Trophoblast cell (in vitro differentiated cells and primary cell): ENCODE measurements at regions not wholly inside any gene's neighbourhood (a gene's known extent, or its start where the extent isn't known, plus 50 kb on each side); places are given as distances from the start of the nearest gene placed in this dataset.

Experiments used
- DNase-seq, 2 donors: peaks; one replicate each; pipeline ENCODE4 v3.0.0-alpha.2; 2016
- H2AFZ ChIP-seq: 2 replicates; pipeline ENCODE4 v1.6.1; 2013; ENCODE audit warnings: low read length, moderate library complexity, mild to moderate bottlenecking; ENCODE audit not compliant: insufficient read depth, poor library complexity
- H2AK5ac ChIP-seq: 2 replicates; pipeline ENCODE4 v1.6.1; 2013; ENCODE audit warnings: mild to moderate bottlenecking, low read length
- H2BK120ac ChIP-seq: 2 replicates; pipeline ENCODE4 v1.6.1; 2013; ENCODE audit warnings: low read length, mild to moderate bottlenecking, moderate library complexity; ENCODE audit not compliant: insufficient read depth, poor library complexity
- H2BK12ac ChIP-seq: 2 replicates; pipeline ENCODE4 v1.6.1; 2013; ENCODE audit warnings: mild to moderate bottlenecking, low read length, moderate library complexity
- H2BK5ac ChIP-seq: 2 replicates; pipeline ENCODE4 v1.6.1; 2013; ENCODE audit warnings: low read length, low read depth, moderate library complexity, mild to moderate bottlenecking; ENCODE audit not compliant: poor library complexity
- H3K14ac ChIP-seq: 2 replicates; pipeline ENCODE4 v1.6.1; 2013; ENCODE audit warnings: mild to moderate bottlenecking, low read length
- H3K18ac ChIP-seq: 2 replicates; pipeline ENCODE4 v1.6.1; 2013; ENCODE audit warnings: mild to moderate bottlenecking, low read length
- H3K23ac ChIP-seq: 2 replicates; pipeline ENCODE4 v1.6.1; 2013; ENCODE audit warnings: low read length
- H3K27ac ChIP-seq: 2 replicates; pipeline ENCODE4 v1.5.1; 2013; ENCODE audit warnings: low read depth, mild to moderate bottlenecking, inconsistent platforms, low read length, moderate library complexity
- H3K27me3 ChIP-seq: 2 replicates; pipeline ENCODE4 v1.6.1; 2013; ENCODE audit warnings: inconsistent platforms, mild to moderate bottlenecking, low read length, moderate library complexity; ENCODE audit not compliant: insufficient read depth
- H3K36me3 ChIP-seq, 2 experiments: 1 replicate in 1 of 2; 2 replicates in 1 of 2; pipeline ENCODE4 v1.6.1; 2013; ENCODE audit warnings: low read length in 2 of 2, mild to moderate bottlenecking in 2 of 2, moderate library complexity in 1 of 2; ENCODE audit not compliant: insufficient read depth in 2 of 2, control insufficient read depth in 1 of 2
- H3K4ac ChIP-seq: 2 replicates; pipeline ENCODE4 v1.6.1; 2013; ENCODE audit warnings: low read depth, mild to moderate bottlenecking, low read length, moderate library complexity
- H3K4me1 ChIP-seq, 2 experiments: 1 replicate in 1 of 2; 2 replicates in 1 of 2; pipeline ENCODE4 v1.6.1; 2013; ENCODE audit warnings: low read length in 2 of 2, mild to moderate bottlenecking in 2 of 2, moderate library complexity in 1 of 2; ENCODE audit not compliant: insufficient read depth in 2 of 2, control insufficient read depth in 1 of 2
- H3K4me2 ChIP-seq: 2 replicates; pipeline ENCODE4 v1.6.1; 2013; ENCODE audit warnings: inconsistent platforms, mild to moderate bottlenecking, low read length, moderate library complexity
- H3K4me3 ChIP-seq: 2 replicates; pipeline ENCODE4 v1.5.1; 2013; ENCODE audit warnings: mild to moderate bottlenecking, low read depth, low read length, inconsistent platforms
- H3K79me1 ChIP-seq: one replicate; pipeline ENCODE4 v1.6.1; 2013; ENCODE audit warnings: low read length
- H3K79me2 ChIP-seq: 2 replicates; pipeline ENCODE4 v1.6.1; 2013; ENCODE audit warnings: low read length, mild to moderate bottlenecking; ENCODE audit not compliant: control insufficient read depth, insufficient read depth, poor library complexity
- H3K9ac ChIP-seq: 2 replicates; pipeline ENCODE4 v1.6.1; 2013; ENCODE audit warnings: mild to moderate bottlenecking, low read length
- H3K9me3 ChIP-seq: 2 replicates; pipeline ENCODE4 v1.6.1; 2013; ENCODE audit warnings: low read depth, mild to moderate bottlenecking, control low read depth, inconsistent platforms, low read length; ENCODE audit not compliant: insufficient read depth
- H4K12ac ChIP-seq: 2 replicates; pipeline ENCODE4 v1.6.1; 2013; ENCODE audit warnings: low read depth, mild to moderate bottlenecking, low read length, moderate library complexity
- H4K8ac ChIP-seq: 2 replicates; pipeline ENCODE4 v1.6.1; 2013; ENCODE audit warnings: low read depth, mild to moderate bottlenecking, low read length, moderate library complexity
- H4K91ac ChIP-seq: one replicate; pipeline ENCODE4 v1.6.1; 2013; ENCODE audit warnings: low read depth, mild to moderate bottlenecking, low read length, moderate library complexity
- WGBS: extraction: QIAGEN DNeasy Blood & Tissue Kit; methylation state at CpG from one replicate; pipeline ENCODE4 v1.1.7; 2013; ENCODE audit warnings: missing lambda C conversion rate; ENCODE audit not compliant: insufficient read length, insufficient coverage; ENCODE audit errors: extremely low coverage; 5-methylcytosine and 5-hydroxymethylcytosine counted together

DNA sequence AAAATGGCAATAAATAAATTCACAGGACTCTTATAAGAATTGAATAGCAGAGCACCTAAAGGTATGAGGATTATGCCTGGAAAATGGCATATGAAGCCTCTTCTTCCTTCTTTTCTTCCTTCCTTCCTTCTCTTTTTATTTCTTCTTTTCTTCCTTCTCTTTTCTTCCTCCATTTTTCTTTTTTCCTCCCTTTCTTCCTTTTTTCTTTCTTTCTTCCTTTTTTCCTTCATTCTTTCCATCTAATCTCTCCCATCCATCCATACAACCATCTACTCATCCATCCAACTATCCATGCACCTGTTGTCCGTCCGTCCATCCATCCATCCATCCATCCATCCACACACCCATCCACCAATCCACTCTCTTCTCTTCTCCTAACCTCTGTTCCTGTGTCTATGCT, 173.8 kb downstream of the TBX5 start:
- Histone ChIP-seq H2BK120ac (no peak overlapping the region), H3K4me3 (no peak overlapping the region)
- 100% methylated on average over 2 of the region's 2 CpGs for WGBS

DNA sequence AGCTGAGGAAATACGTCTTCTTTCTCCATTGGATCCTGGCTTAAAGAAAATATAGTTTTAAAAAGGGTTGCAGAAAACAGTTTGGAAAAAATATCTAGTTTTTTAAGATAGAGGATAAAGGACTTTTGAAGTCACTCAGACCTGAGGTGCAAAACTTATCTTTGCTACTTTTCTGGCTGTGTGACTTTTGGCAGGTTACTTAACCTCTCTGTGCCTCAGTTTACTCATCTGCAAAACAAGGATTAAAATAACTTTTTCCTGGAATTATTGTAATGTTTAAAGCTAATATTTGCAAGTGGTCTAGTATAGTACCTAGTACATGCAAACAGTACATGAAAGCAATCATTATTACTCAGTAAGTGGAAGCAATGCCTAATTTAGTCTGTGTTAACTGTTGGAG, 176.8 kb downstream of the TBX5 start:
- H3K23ac ChIP-seq, result no peak overlapping the region
- H3K4me3 ChIP-seq, result no peak overlapping the region
- H4K8ac ChIP-seq, result no peak overlapping the region
- no peak overlapping the region for H2AFZ ChIP-seq
- no peak overlapping the region for H3K4ac ChIP-seq
- no peaks in the 10 kb centered on the region for H3K4me1 ChIP-seq
- H3K27ac ChIP-seq, result no peak overlapping the region
- no peak overlapping the region for H3K4me2 ChIP-seq
- no peaks in the 10 kb centered on the region for H3K27me3 ChIP-seq
- DNase-seq, result no peak
- H3K79me2 ChIP-seq, result no peaks in the 10 kb centered on the region
- H3K18ac ChIP-seq, result no peak overlapping the region
- no peaks in the 10 kb centered on the region for H3K36me3 ChIP-seq
- no peak overlapping the region for H2AK5ac ChIP-seq
- H4K12ac ChIP-seq, result no peak overlapping the region
- no CpG with 5 or more reads among the region's 1 CpG for whole genome bisulfite sequencing
- no peak overlapping the region for H4K91ac ChIP-seq
- H2BK5ac ChIP-seq, result no peak overlapping the region
- H2BK120ac ChIP-seq, result no peak overlapping the region
- H2BK12ac ChIP-seq, result no peak overlapping the region
- H3K79me1 ChIP-seq, result no peaks in the 10 kb centered on the region
- no peak overlapping the region for H3K9ac ChIP-seq
- H3K9me3 ChIP-seq, result no peaks in the 10 kb centered on the region
- no peak overlapping the region for H3K14ac ChIP-seq

More for the DNA sequence above, 173.8 kb downstream of the TBX5 start:
- no peaks in the 10 kb centered on the region for H3K36me3 ChIP-seq
- no peak overlapping the region for H4K91ac ChIP-seq
- H3K9ac ChIP-seq, result no peak overlapping the region
- no peaks in the 10 kb centered on the region for H3K27me3 ChIP-seq
- H4K8ac ChIP-seq, result no peak overlapping the region
- H2AFZ ChIP-seq, result no peak overlapping the region
- no peak overlapping the region for H3K23ac ChIP-seq
- no peak overlapping the region for H3K4me2 ChIP-seq
- H2BK5ac ChIP-seq, result no peak overlapping the region
- no peak overlapping the region for H3K27ac ChIP-seq
- no peak overlapping the region for H3K14ac ChIP-seq
- H3K18ac ChIP-seq, result no peak overlapping the region
- H2AK5ac ChIP-seq, result no peak overlapping the region
- no peak overlapping the region for H2BK12ac ChIP-seq
- no peaks in the 10 kb centered on the region for H3K79me1 ChIP-seq
- DNase-seq, result no peak
- no peak overlapping the region for H3K4ac ChIP-seq
- no peak overlapping the region for H4K12ac ChIP-seq
- H3K79me2 ChIP-seq, result no peaks in the 10 kb centered on the region
- peaks cover 2% of the 10 kb centered on the region for H3K9me3 ChIP-seq
- H3K4me1 ChIP-seq, result no peaks in the 10 kb centered on the region

DNA sequence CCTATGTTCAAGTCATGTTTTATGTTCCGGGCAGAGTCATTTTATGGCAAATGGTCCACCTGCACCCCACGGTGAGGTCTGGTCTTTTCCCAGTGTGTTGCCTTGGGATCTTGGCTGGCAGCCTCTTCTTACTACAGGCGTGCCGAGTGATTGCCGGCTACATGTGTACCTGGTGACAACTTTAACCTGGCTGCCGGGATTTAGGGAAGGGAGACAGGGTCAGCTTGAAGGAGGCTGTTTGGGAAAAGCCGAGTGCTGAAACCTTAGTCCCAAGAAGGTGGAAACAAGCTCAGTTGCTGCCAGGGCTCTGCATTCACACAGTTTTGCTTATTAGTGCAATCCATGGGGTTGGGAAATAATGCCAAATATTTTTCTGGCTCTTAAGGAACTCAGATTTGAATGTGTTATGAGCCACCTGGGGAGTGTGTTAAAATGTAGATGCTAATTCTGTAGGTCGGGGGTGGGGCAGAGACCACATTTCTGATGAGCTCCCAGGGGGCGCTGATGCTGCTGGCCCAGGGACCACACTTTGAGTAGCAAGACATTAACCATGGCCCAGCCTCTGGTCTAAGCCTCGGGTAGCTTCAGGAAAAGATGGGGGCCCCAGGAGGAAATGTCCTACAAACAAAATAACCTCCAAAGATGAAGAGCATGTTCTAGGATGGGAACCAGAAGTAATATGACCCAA, 179.6 kb downstream of the TBX5 start:
- H3K4ac ChIP-seq, result no peak overlapping the region
- no peak overlapping the region for H2BK12ac ChIP-seq
- H3K4me2 ChIP-seq, result no peak overlapping the region
- no peaks in the 10 kb centered on the region for H3K79me1 ChIP-seq
- no peak overlapping the region for H4K91ac ChIP-seq
- H3K27ac ChIP-seq, result no peak overlapping the region
- H3K36me3 ChIP-seq, result no peaks in the 10 kb centered on the region
- H4K12ac ChIP-seq, result no peak overlapping the region
- no peak for DNase-seq
- H2BK120ac ChIP-seq, result no peak overlapping the region
- no peak overlapping the region for H4K8ac ChIP-seq
- H3K79me2 ChIP-seq, result no peaks in the 10 kb centered on the region
- H2AFZ ChIP-seq, result no peak overlapping the region
- no peaks in the 10 kb centered on the region for H3K4me1 ChIP-seq
- no peak overlapping the region for H3K14ac ChIP-seq
- H3K18ac ChIP-seq, result no peak overlapping the region
- no peaks in the 10 kb centered on the region for H3K27me3 ChIP-seq
- H2AK5ac ChIP-seq, result no peak overlapping the region
- no CpG with 5 or more reads among the region's 10 CpGs for WGBS
- H3K9me3 ChIP-seq, result no peaks in the 10 kb centered on the region
- no peak overlapping the region for H3K23ac ChIP-seq
- H3K9ac ChIP-seq, result no peak overlapping the region
- no peak overlapping the region for H2BK5ac ChIP-seq
- no peak overlapping the region for H3K4me3 ChIP-seq

DNA sequence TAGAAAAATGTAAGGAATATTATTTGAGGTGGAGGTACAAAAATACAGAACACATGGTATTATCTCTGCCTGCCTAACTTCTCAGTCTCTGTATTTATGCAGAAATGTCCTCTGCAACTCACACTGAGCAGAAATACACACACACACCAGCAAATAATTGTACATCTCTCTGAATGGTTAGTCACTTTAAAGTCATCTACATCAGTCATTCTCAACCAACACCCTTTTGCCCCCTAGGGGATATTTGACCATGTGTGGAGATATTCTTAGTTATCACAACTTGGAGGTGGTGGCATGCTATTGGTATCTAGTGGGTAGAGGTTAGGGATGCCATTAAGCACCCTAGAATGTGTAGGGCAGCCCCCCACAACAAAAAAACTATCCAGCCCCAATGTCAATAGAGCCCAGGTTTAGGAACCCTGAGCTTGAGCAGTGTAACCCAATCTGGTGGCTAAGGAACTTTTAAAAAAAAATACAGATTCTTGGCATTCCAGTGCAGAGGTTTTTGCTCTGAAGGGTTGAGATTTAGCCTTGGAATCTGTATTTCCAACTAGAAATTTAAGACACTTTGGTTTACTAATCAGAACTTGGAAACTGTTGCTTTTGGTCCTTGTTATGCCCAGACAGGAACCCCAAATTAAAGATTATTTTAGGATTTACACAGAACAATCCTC, 183.8 kb downstream of the TBX5 start:
- H3K27me3 ChIP-seq, result no peaks in the 10 kb centered on the region
- H3K4ac ChIP-seq, result no peak overlapping the region
- no peak overlapping the region for H3K4me3 ChIP-seq
- peaks cover 3% of the 10 kb centered on the region for H3K9me3 ChIP-seq
- H3K9ac ChIP-seq, result no peak overlapping the region
- H2BK12ac ChIP-seq, result no peak overlapping the region
- no peak overlapping the region for H4K12ac ChIP-seq
- H3K27ac ChIP-seq, result no peak overlapping the region
- no peak overlapping the region for H2AK5ac ChIP-seq
- H2AFZ ChIP-seq, result no peak overlapping the region
- H2BK120ac ChIP-seq, result no peak overlapping the region
- H3K23ac ChIP-seq, result no peak overlapping the region
- no peak overlapping the region for H4K91ac ChIP-seq
- no peak overlapping the region for H4K8ac ChIP-seq
- H3K79me2 ChIP-seq, result no peaks in the 10 kb centered on the region
- DNase-seq, result no peak
- H2BK5ac ChIP-seq, result no peak overlapping the region
- no peaks in the 10 kb centered on the region for H3K79me1 ChIP-seq
- no peak overlapping the region for H3K18ac ChIP-seq
- H3K14ac ChIP-seq, result no peak overlapping the region
- H3K4me2 ChIP-seq, result no peak overlapping the region
- no peaks in the 10 kb centered on the region for H3K36me3 ChIP-seq
- H3K4me1 ChIP-seq, result no peaks in the 10 kb centered on the region
